ENCODE measurements at regions not wholly inside any gene's neighbourhood (a gene's known extent, or its start where the extent isn't known, plus 50 kb on each side); places are given as distances from the start of the nearest gene placed in this dataset.

- DNase-seq (ENCODE audit: low read depth in 1 of 2, low spot score in 1 of 2), result no peak
- Histone ChIP-seq H3K36me3 (no peaks in the 10 kb centered on the region), H3K4me3 (no peak overlapping the region), H3K4me1 (ENCODE audit: low read depth) (no peaks in the 10 kb centered on the region), H3K27me3 (no peaks in the 10 kb centered on the region), H3K27ac (no peak overlapping the region), H3K9me3 (ENCODE audit: low read depth) (no peaks in the 10 kb centered on the region)
- TF ChIP-seq CTCF (IDR thresholded peaks at IDR 0.05; ENCODE audit: low read depth, low read length), result no peak
Measured at GRCh38 chr3:164452707-164453106, 625.6 kb downstream of the SI start.

GRCh38 chr3:164451072-164451910, 627.0 kb downstream of the SI start:
- H3K27ac ChIP-seq, result no peak overlapping the region
- DNase-seq (ENCODE audit: low read depth in 1 of 2, low spot score in 1 of 2), result no peak
- no peak for TF ChIP-seq CTCF (IDR thresholded peaks at IDR 0.05; ENCODE audit: low read depth, low read length)

GRCh38 chr3:164450276-164450905, 627.9 kb downstream of the SI start:
- TF ChIP-seq CTCF (IDR thresholded peaks at IDR 0.05; ENCODE audit: low read depth, low read length), result no peak
- no peak for DNase-seq (ENCODE audit: low read depth in 1 of 2, low spot score in 1 of 2)
- no peaks in the 10 kb centered on the region for H3K27me3 ChIP-seq
- no peaks in the 10 kb centered on the region for H3K36me3 ChIP-seq
- H3K4me3 ChIP-seq, result no peak overlapping the region
- H3K27ac ChIP-seq, result no peak overlapping the region
- no peaks in the 10 kb centered on the region for H3K9me3 ChIP-seq (ENCODE audit: low read depth)
- H3K4me1 ChIP-seq (ENCODE audit: low read depth), result no peaks in the 10 kb centered on the region

More at GRCh38 chr3:164451072-164451910, 627.0 kb downstream of the SI start:
- Histone ChIP-seq H3K9me3 (ENCODE audit: low read depth) (no peaks in the 10 kb centered on the region), H3K27me3 (no peaks in the 10 kb centered on the region), H3K4me3 (no peak overlapping the region), H3K36me3 (no peaks in the 10 kb centered on the region), H3K4me1 (ENCODE audit: low read depth) (no peaks in the 10 kb centered on the region)

- H3K27me3 ChIP-seq, result no peaks in the 10 kb centered on the region
- H3K4me3 ChIP-seq, result no peak overlapping the region
- no peaks in the 10 kb centered on the region for H3K9me3 ChIP-seq (ENCODE audit: low read depth)
- no peak for DNase-seq (ENCODE audit: low read depth in 1 of 2, low spot score in 1 of 2)
- no peak for TF ChIP-seq CTCF (IDR thresholded peaks at IDR 0.05; ENCODE audit: low read depth, low read length)
- peaks cover 12% of the 10 kb centered on the region for H3K4me1 ChIP-seq (ENCODE audit: low read depth)
- no peaks in the 10 kb centered on the region for H3K36me3 ChIP-seq
- no peak overlapping the region for H3K27ac ChIP-seq
Measured at GRCh38 chr3:164419220-164419619, 659.1 kb downstream of the SI start.

- Histone ChIP-seq H3K4me3 (no peak overlapping the region), H3K4me1 (ENCODE audit: low read depth) (peaks cover 12% of the 10 kb centered on the region), H3K27me3 (no peaks in the 10 kb centered on the region), H3K27ac (no peak overlapping the region), H3K9me3 (ENCODE audit: low read depth) (no peaks in the 10 kb centered on the region), H3K36me3 (no peaks in the 10 kb centered on the region)
- no peak for TF ChIP-seq CTCF (IDR thresholded peaks at IDR 0.05; ENCODE audit: low read depth, low read length)
- peak in 1 of 2 donors; percentile 42 for DNase-seq (ENCODE audit: low read depth in 1 of 2, low spot score in 1 of 2)
Measured at GRCh38 chr3:164418414-164418813, 659.9 kb downstream of the SI start.
